ENCODE measurements at regions not wholly inside any gene's neighbourhood (a gene's known extent, or its start where the extent isn't known, plus 50 kb on each side); places are given as distances from the start of the nearest gene placed in this dataset.

GRCh38 chr10:10498781-10499180 is 518.9 kb upstream of the CELF2 start:
- H3K9me3 ChIP-seq (ENCODE audit: control insufficient read depth in 4 of 4, low read length in 3 of 4), result no peaks in the 10 kb centered on the region
- no peak overlapping the region for H3K9ac ChIP-seq (ENCODE audit: low read depth in 1 of 2, low read length in 2 of 2)
- TF ChIP-seq YY1 (IDR thresholded peaks at IDR 0.05) (no peak), JUND (IDR thresholded peaks at IDR 0.05) (no peak), EGR1 (IDR thresholded peaks at IDR 0.05; ENCODE audit: low read depth in 2 of 2) (no peak), RAD21 (IDR thresholded peaks at IDR 0.05) (no peak), MAX (IDR thresholded peaks at IDR 0.05) (no peak), ATF3 (IDR thresholded peaks at IDR 0.05) (no peak), RXRA (IDR thresholded peaks at IDR 0.05) (no peak), FOXA2 (IDR thresholded peaks at IDR 0.05) (no peak), ZBTB33 (IDR thresholded peaks at IDR 0.05) (no peak)
- no peaks in the 10 kb centered on the region for H3K36me3 ChIP-seq (ENCODE audit: control insufficient read depth in 4 of 4, insufficient read depth in 3 of 4, low read depth in 1 of 4, low read length in 3 of 4)
- no peak overlapping the region for H3K27ac ChIP-seq (ENCODE audit: low read depth in 1 of 2, low read length in 2 of 2)
- H3K27me3 ChIP-seq (ENCODE audit: control insufficient read depth in 4 of 4, insufficient read depth in 4 of 4, low read length in 3 of 4), result no peaks in the 10 kb centered on the region
- DNase-seq (ENCODE audit: low spot score), result no peak
- 84% methylated on average over 3 of the region's 3 CpGs for WGBS
- no peak overlapping the region for H3K4me3 ChIP-seq (ENCODE audit: low read depth in 1 of 3, low read length in 3 of 3)
- no peaks in the 10 kb centered on the region for H3K4me1 ChIP-seq (ENCODE audit: control insufficient read depth in 4 of 4, insufficient read depth in 4 of 4, low read length in 3 of 4)

GRCh38 chr10:10499839-10500238 is 517.8 kb upstream of the CELF2 start:
- H3K27me3 ChIP-seq (ENCODE audit: control insufficient read depth in 4 of 4, insufficient read depth in 4 of 4, low read length in 3 of 4), result no peaks in the 10 kb centered on the region
- no peak overlapping the region for H3K27ac ChIP-seq (ENCODE audit: low read depth in 1 of 2, low read length in 2 of 2)
- H3K9ac ChIP-seq (ENCODE audit: low read depth in 1 of 2, low read length in 2 of 2), result no peak overlapping the region
- H3K36me3 ChIP-seq (ENCODE audit: control insufficient read depth in 4 of 4, insufficient read depth in 3 of 4, low read depth in 1 of 4, low read length in 3 of 4), result no peaks in the 10 kb centered on the region
- no peak overlapping the region for H3K4me3 ChIP-seq (ENCODE audit: low read depth in 1 of 3, low read length in 3 of 3)
- no peak for TF ChIP-seq ATF3 (IDR thresholded peaks at IDR 0.05)
- TF ChIP-seq FOXA1 (IDR thresholded peaks at IDR 0.05), result no peak
- no peak for TF ChIP-seq HNF4A (conservative IDR thresholded peaks at IDR 0.05)
- no peaks in the 10 kb centered on the region for H3K9me3 ChIP-seq (ENCODE audit: control insufficient read depth in 4 of 4, low read length in 3 of 4)
- no peak for DNase-seq (ENCODE audit: low spot score)
- H3K4me1 ChIP-seq (ENCODE audit: control insufficient read depth in 4 of 4, insufficient read depth in 4 of 4, low read length in 3 of 4), result no peaks in the 10 kb centered on the region
- WGBS, result 68% methylated on average over 2 of the region's 2 CpGs

GRCh38 chr10:10500937-10501336 is 516.7 kb upstream of the CELF2 start:
- no peak for DNase-seq (ENCODE audit: low spot score)
- Histone ChIP-seq H3K27ac (ENCODE audit: low read depth in 1 of 2, low read length in 2 of 2) (no peak overlapping the region), H3K4me3 (ENCODE audit: low read depth in 1 of 3, low read length in 3 of 3) (no peak overlapping the region), H3K9ac (ENCODE audit: low read depth in 1 of 2, low read length in 2 of 2) (no peak overlapping the region), H3K4me1 (ENCODE audit: control insufficient read depth in 4 of 4, insufficient read depth in 4 of 4, low read length in 3 of 4) (no peaks in the 10 kb centered on the region), H3K36me3 (ENCODE audit: control insufficient read depth in 4 of 4, insufficient read depth in 3 of 4, low read depth in 1 of 4, low read length in 3 of 4) (no peaks in the 10 kb centered on the region), H3K27me3 (ENCODE audit: control insufficient read depth in 4 of 4, insufficient read depth in 4 of 4, low read length in 3 of 4) (no peaks in the 10 kb centered on the region), H3K9me3 (ENCODE audit: control insufficient read depth in 4 of 4, low read length in 3 of 4) (no peaks in the 10 kb centered on the region)
- WGBS, result 86% methylated on average over 2 of the region's 2 CpGs
- TF ChIP-seq RXRA (IDR thresholded peaks at IDR 0.05), result no peak
- no peak for TF ChIP-seq JUND (IDR thresholded peaks at IDR 0.05)
- no peak for TF ChIP-seq ZBTB33 (IDR thresholded peaks at IDR 0.05)
- no peak for TF ChIP-seq RAD21 (IDR thresholded peaks at IDR 0.05)
- no peak for TF ChIP-seq HNF4G (IDR thresholded peaks at IDR 0.05)
- no peak for TF ChIP-seq YY1 (IDR thresholded peaks at IDR 0.05)
